Breast epithelium (tissue), 3 donors: ENCODE measurements at regions not wholly inside any gene's neighbourhood (a gene's known extent, or its start where the extent isn't known, plus 50 kb on each side); places are given as distances from the start of the nearest gene placed in this dataset.

ENCODE experiments used
- CTCF ChIP-seq, 3 donors: fragments of 450-650 bp; IDR thresholded peaks; one replicate each; pipeline ENCODE4 v1.5.1; 2016 to 2017; ENCODE audit warnings: antibody characterized with exemption in 3 of 3, mild to moderate bottlenecking in 3 of 3, moderate library complexity in 3 of 3
- POLR2A ChIP-seq: fragments of 450-650 bp; IDR thresholded peaks from one replicate; pipeline ENCODE4 v1.6.1; 2016; ENCODE audit warnings: antibody characterized with exemption, mild to moderate bottlenecking, moderate library complexity
- POLR2AphosphoS5 ChIP-seq, 3 donors: sonication (generic); formaldehyde crosslinking; IDR thresholded peaks; one replicate each; pipeline ENCODE4 v1.6.1; 2017; ENCODE audit warnings: antibody characterized with exemption in 3 of 3

DNA sequence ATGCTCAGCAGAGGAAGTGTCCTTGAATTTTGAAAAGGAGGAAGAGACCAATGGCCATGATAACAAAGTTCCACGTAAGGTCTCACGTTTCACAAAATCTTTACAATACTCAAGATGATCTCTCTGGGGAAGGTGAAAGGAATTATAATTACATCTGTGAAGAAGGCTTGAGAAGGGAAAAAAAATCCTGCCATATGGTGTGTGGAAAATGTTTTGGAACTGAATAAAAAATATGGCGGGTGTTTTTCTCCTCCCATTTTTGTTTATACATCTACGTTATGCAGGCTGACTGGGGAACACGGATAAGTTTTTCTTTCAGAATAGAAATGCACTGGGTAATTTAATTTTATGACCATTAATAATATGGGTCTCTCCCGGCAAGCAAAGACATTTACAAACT is 425.6 kb upstream of the BRINP1 start:
- no peak for TF ChIP-seq POLR2AphosphoS5 (IDR thresholded peaks at IDR 0.05)
- TF ChIP-seq CTCF (IDR thresholded peaks at IDR 0.05): no peak
- TF ChIP-seq POLR2A: no peak
